NB4 (cell line): ENCODE measurements at regions not wholly inside any gene's neighbourhood (a gene's known extent, or its start where the extent isn't known, plus 50 kb on each side); places are given as distances from the start of the nearest gene placed in this dataset.
"Not testable (repeated sequence)": the region's sequence is repeated elsewhere in the genome, so short reads cannot be mapped to it uniquely, and the experiment has no call there.

Source experiments
- DNase-seq: peaks from one replicate; pipeline ENCODE4 v3.0.0; 2010; ENCODE audit warnings: low read depth
- H3K4me3 ChIP-seq: one replicate; pipeline ENCODE4 v1.5.1; 2011; ENCODE audit warnings: mild to moderate bottlenecking, low read depth, low read length, moderate library complexity
- CTCF ChIP-seq: IDR thresholded peaks from one replicate; pipeline ENCODE4 v1.5.1; 2012; ENCODE audit warnings: low read depth, low read length
- MYC ChIP-seq: IDR thresholded peaks from 2 replicates; pipeline ENCODE4 v1.6.1; 2011; ENCODE audit warnings: low read depth, low read length
- POLR2A ChIP-seq: IDR thresholded peaks from 2 replicates; pipeline ENCODE4 v1.6.1; 2011; ENCODE audit warnings: mild to moderate bottlenecking; ENCODE audit not compliant: insufficient read length; ENCODE audit errors: extremely low read depth
- TF ChIP-seq, protein P1 (sequence below): IDR thresholded peaks from 2 replicates; pipeline ENCODE4 v1.6.1; 2011; ENCODE audit warnings: low read depth, low read length

GRCh38 chrX:42290608-42291007 lies 367.3 kb upstream of the CASK start:
- no peak overlapping the region for H3K4me3 ChIP-seq
- peak; percentile 7 for TF ChIP-seq CTCF
- no peak for TF ChIP-seq POLR2A
- TF ChIP-seq MYC = no peak
- TF ChIP-seq, protein P1, sequence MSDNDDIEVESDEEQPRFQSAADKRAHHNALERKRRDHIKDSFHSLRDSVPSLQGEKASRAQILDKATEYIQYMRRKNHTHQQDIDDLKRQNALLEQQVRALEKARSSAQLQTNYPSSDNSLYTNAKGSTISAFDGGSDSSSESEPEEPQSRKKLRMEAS = no peak
- DNase-seq = peak; percentile 3

- no peak for DNase-seq
- no peak overlapping the region for H3K4me3 ChIP-seq
- no peak for TF ChIP-seq MYC
- no peak for TF ChIP-seq POLR2A
- TF ChIP-seq, protein P1 = no peak
- TF ChIP-seq CTCF = no peak
Observed at GRCh38 chrX:42289492-42290385, 366.4 kb upstream of the CASK start.

DNA sequence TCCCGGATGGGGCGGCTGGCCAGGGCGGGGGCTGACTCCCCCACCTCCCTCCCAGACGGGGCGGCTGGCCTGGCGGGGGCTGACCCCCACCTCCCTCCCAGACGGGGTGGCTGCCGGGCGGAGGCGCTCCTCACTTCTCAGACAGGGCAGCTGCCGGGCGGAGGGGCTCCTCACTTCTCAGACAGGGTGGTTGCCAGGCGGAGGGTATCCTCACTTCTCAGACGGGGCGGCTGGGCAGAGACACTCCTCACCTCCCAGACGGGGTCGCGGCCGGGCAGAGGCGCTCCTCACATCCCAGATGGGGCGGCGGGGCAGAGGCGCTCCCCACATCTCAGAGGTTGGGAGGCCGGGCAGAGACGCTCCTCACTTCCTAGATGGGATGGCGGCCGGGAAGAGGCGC lies 362.3 kb upstream of the CASK start:
- not testable (repeated sequence) for H3K4me3 ChIP-seq, DNase-seq

GRCh38 chrX:42276982-42277690 lies 353.8 kb upstream of the CASK start:
- TF ChIP-seq, protein P1 = no peak
- TF ChIP-seq CTCF (no peak), POLR2A (no peak), MYC (no peak)
- H3K4me3 ChIP-seq = no peak overlapping the region
- no peak for DNase-seq

GRCh38 chrX:42274151-42274550 lies 350.8 kb upstream of the CASK start:
- TF ChIP-seq MYC (no peak), CTCF (no peak), POLR2A (no peak)
- TF ChIP-seq, protein P1 = no peak
- DNase-seq = no peak
- no peak overlapping the region for H3K4me3 ChIP-seq

- no peak for DNase-seq
- TF ChIP-seq MYC = no peak
- no peak for TF ChIP-seq CTCF
- TF ChIP-seq, protein P1 = no peak
- no peak for TF ChIP-seq POLR2A
- H3K4me3 ChIP-seq = no peak overlapping the region
Observed at GRCh38 chrX:42273387-42273786, 350.0 kb upstream of the CASK start.
